Endometrium (tissue), 2 donors: ENCODE measurements at regions not wholly inside any gene's neighbourhood (a gene's known extent, or its start where the extent isn't known, plus 50 kb on each side); places are given as distances from the start of the nearest gene placed in this dataset.
"Not testable (repeated sequence)": the region's sequence is repeated elsewhere in the genome, so short reads cannot be mapped to it uniquely, and the experiment has no call there.

ENCODE experiments used
- FAIRE-seq: peaks from 2 replicates; lab custom pipeline; 2012; peaks lifted over from hg19 to GRCh38; lab: Jason Lieb, UNC
- donor health status: control.
- donor health status: control.

GRCh38 chr14:96686126-96686525, 111.1 kb upstream of the VRK1 start:
- no peak for FAIRE-seq

DNA sequence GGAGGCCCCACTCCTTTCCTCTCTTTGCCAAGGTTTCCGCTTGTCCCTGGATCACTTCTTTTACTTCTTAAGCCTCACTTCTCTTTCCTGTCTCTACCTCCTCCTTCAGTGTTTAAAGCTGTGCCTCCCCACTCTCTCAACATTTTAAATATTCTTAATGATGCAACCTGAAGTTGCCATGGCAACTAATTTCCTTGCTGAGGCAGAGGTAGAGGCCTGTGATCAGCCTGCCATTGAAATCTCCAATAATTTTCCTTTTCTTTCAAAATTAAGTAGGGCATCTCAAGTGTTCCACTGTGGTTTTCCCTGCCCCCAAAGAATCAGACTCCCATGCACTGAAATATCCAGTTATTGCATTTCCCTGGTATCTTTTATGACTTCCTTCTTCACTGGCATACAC, 108.6 kb upstream of the VRK1 start:
- no peak for FAIRE-seq

DNA sequence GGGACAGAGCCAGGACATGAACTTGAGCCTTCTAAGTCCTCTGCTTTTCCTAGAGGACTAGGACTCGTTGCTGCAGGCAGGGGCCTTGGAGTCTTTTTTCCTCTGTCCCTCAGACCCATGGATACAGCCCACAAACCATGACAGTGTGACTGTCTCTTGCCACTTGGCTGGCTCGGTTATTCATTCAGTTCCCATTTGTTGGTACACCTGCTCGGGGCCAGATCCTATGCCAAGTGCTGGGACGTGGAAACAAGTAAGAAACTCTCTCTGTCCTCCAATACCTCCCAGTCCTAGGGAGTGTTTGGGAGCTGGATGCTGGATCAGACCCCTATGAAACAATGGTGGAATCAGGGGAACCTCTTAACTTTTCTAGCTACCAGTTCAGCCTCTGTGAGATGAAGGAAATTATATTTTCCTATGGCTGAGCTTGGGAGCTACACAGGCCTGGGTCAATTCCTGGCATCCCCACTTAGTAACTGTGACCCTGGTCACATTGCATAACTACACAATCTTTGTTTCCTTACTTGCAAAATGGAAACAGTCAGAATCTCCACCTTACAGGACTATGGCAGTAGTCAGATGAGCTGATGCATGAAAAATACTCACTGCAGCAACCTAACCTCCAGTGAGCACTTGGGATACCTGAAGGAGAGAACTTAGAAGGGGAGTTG, 106.3 kb upstream of the VRK1 start:
- no peak for FAIRE-seq

- FAIRE-seq = no peak
Measured at GRCh38 chr14:96693252-96693820, 103.8 kb upstream of the VRK1 start.

- no peak for FAIRE-seq
Measured at GRCh38 chr14:96693987-96694386, 103.2 kb upstream of the VRK1 start.

- FAIRE-seq = no peak
Measured at GRCh38 chr14:96698960-96699539, 98.1 kb upstream of the VRK1 start.

DNA sequence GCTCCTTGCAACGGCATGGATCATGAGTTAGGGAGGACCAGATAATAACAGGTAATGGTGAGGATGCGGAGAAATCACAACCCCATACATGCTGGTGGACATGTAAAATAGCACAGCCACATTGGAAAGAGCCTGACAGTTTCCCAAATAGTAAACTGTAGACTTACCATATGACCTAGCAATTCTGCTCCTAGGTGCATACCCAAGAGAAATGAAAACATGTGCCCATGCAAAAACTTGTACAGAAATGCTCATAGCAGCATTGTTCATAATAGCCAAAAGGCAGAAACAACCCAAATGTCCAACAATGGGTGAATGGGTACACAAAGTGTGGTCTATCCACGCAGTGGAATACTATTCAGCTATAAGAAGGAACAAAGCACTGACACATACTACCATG, 97.5 kb upstream of the VRK1 start:
- FAIRE-seq = no peak

DNA sequence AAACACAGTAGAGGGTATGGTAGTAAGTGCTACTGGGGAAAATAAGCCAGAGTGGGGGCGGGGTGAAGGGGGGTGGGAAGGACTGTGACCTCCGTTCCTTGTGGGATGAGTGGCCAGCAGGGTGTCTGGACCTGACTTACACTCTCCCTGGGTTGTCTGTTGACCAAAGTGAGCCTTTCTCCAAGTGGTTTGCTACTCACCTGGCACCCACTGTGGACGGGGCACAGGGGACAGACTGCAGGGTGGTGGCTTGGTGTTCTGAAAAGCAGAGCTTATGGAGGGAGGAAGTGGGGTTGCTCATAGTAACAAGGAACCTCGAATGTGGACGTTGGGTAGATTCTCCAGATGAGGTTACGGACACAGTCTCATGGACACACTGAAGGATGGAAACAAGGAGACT, 94.4 kb upstream of the VRK1 start:
- no peak for FAIRE-seq

- FAIRE-seq = no peak
Measured at GRCh38 chr14:96705422-96706092, 91.6 kb upstream of the VRK1 start.

- no peak for FAIRE-seq
Measured at GRCh38 chr14:96706893-96707292, 90.3 kb upstream of the VRK1 start.

DNA sequence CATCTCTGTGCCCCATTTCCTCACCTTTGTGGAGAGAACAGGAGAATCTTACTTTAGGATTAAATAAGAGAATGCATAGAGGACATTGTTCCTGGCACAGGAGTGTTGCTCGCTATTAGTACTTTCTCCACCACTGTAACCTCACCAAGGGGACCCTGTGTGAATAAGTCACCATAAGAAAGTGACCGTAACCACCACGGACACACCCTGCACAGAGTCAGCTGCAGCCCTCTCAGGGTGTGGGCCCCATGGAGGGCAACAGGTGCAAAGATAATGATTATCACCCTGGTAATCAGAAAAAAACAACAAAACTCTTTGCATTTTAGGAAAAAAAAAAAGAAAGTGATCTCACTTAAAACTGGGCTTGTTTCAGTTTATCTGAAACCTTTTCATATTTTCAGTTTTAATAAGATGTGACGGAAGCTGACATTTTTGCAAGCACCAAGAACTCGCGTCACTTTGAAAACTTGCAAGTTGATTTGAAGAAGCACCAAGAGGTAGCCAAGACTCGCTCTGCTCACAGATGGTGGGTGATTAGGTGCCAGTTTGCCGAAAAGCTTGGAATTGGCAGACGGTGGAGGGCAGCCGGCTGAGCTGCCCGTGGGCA, 87.0 kb upstream of the VRK1 start:
- no peak for FAIRE-seq

DNA sequence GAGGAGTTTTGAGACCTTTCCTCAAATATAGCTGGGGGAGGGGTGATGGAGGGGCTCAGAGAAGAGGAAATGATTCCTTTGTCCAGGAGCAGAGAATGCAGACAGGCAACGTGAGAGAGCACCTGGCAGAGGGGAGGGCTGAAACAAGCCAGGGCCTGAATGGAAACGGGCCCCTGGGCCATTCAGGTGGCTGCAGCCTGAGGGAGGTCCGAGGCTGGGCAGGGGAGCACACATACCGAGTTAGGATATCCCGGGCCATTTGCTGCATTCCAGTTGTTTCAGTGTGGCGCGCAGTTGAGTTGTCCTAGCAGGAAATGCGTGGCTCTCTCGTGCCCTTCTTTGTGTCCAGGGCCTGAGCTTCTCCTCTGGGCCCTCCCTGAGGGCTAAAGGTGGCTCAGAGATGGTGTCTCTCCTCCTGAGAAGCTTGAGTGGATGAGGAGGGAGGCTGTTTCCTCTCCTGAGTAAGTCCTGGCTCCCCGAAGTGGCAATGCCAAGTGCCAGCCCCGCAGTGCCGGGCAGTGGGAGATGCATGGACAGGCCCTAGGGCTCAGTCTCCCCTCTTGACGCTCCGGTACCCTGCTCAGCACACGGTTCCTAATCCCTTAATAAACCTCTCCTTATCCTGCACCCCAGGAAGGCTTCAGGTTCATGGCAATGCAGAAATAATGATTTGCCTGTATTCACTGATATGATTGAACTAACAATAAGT, 85.5 kb upstream of the VRK1 start:
- no peak for FAIRE-seq

GRCh38 chr14:96713426-96713825, 83.8 kb upstream of the VRK1 start:
- no peak for FAIRE-seq

- FAIRE-seq = not testable (repeated sequence)
Measured at GRCh38 chr14:96714537-96714936, 82.6 kb upstream of the VRK1 start.

GRCh38 chr14:96717116-96717515, 80.1 kb upstream of the VRK1 start:
- FAIRE-seq = no peak

- FAIRE-seq = no peak
Measured at GRCh38 chr14:96718407-96718806, 78.8 kb upstream of the VRK1 start.

- not testable (repeated sequence) for FAIRE-seq
Measured at GRCh38 chr14:96720702-96721101, 76.5 kb upstream of the VRK1 start.

DNA sequence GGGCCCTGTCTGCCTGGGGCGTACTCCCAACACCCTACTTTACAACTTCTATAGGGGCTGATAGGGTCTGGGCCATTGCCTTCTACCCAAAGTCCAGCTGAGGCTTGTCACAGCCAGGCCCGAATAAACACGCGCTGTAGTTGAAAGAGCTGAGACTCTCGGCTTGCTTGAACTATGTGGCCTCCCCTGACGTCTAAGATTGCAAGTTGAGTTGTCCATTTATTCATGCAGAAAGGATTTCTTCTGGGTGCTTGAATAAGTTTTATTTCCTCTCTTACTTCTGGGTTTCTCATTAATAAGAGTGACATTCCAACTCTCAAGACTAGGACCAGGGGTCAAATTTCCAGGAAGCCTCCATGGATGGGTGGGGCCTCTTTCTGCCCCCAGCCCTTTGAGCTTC, 74.4 kb upstream of the VRK1 start:
- FAIRE-seq = no peak

GRCh38 chr14:96723946-96724345, 73.2 kb upstream of the VRK1 start:
- no peak for FAIRE-seq

GRCh38 chr14:96725232-96725631, 72.0 kb upstream of the VRK1 start:
- no peak for FAIRE-seq

- no peak for FAIRE-seq
Measured at GRCh38 chr14:96727073-96727472, 70.1 kb upstream of the VRK1 start.

DNA sequence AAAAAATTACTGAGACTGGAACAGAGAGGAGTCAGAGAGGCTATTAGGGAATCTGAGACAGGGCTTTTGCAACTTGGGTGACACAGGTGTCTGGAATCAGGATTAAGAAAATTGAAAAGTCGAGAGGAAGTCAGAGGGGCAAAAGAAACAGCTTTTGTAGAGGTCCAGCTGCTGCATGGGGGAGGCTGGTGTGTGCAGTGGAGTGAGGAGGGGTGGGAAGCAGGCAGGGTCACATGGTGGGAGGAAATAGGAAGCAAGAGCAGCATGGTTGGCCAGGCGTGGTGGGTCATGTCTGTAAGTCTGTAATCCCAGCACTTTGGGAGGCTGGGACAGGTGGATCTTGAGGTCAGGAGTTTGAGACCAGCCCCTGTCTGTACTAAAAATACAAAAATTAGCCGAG, 69.7 kb upstream of the VRK1 start:
- FAIRE-seq = no peak
